ENCODE measurements at regions not wholly inside any gene's neighbourhood (a gene's known extent, or its start where the extent isn't known, plus 50 kb on each side); places are given as distances from the start of the nearest gene placed in this dataset.
"Not testable (repeated sequence)": the region's sequence is repeated elsewhere in the genome, so short reads cannot be mapped to it uniquely, and the experiment has no call there.

GRCh38 chr17:54694287-54694887, 206.3 kb upstream of the TOM1L1 start:
- TF ChIP-seq EP300 (IDR thresholded peaks at IDR 0.05) (no peak), POLR2A (IDR thresholded peaks at IDR 0.05) (no peak), POLR2AphosphoS5 (IDR thresholded peaks at IDR 0.05) (no peak), CTCF (IDR thresholded peaks at IDR 0.05) (no peak)
- 86 to 92% (median 92%) methylated on average over 2 of the region's 2 CpGs for WGBS, 5 donors
- intact Hi-C loops (cut with DNase I; ENCODE audit: low total_unique reads), result no loop called here

GRCh38 chr17:54712798-54713197, 187.9 kb upstream of the TOM1L1 start:
- H3K4me3 ChIP-seq; intact Hi-C loops (cut with DNase I; ENCODE audit: low total_unique reads); H3K4me1 ChIP-seq; H3K27ac ChIP-seq; DNase-seq; H3K36me3 ChIP-seq; H3K27me3 ChIP-seq: not testable (repeated sequence)
- 26 to 45% (median 40%) methylated on average over 4 of the region's 4 CpGs for WGBS, 5 donors
- peaks cover 0 to 17% (median 8%) of the 10 kb centered on the region in 4 donors for H3K9me3 ChIP-seq

More at GRCh38 chr17:54694287-54694887, 206.3 kb upstream of the TOM1L1 start:
- Histone ChIP-seq H3K36me3 (no peaks in the 10 kb centered on the region), H3K9me3 (no peaks in the 10 kb centered on the region), H3K4me3 (no peak overlapping the region), H3K27ac (no peak overlapping the region), H3K4me1 (no peaks in the 10 kb centered on the region), H3K27me3 (no peaks in the 10 kb centered on the region)
- no peak for DNase-seq

GRCh38 chr17:54718286-54718685, 182.4 kb upstream of the TOM1L1 start:
- WGBS, 5 donors, result 38 to 68% (median 49%) methylated on average over 2 of the region's 2 CpGs
- H3K4me1 ChIP-seq, result no peaks in the 10 kb centered on the region
- no peak for DNase-seq
- H3K9me3 ChIP-seq, result no peaks in the 10 kb centered on the region
- H3K36me3 ChIP-seq, result no peaks in the 10 kb centered on the region
- H3K27me3 ChIP-seq, result no peaks in the 10 kb centered on the region
- no peak for TF ChIP-seq CTCF (IDR thresholded peaks at IDR 0.05)
- no peak for TF ChIP-seq POLR2AphosphoS5 (IDR thresholded peaks at IDR 0.05)
- no peak for TF ChIP-seq POLR2A (IDR thresholded peaks at IDR 0.05)
- no peak for TF ChIP-seq EP300 (IDR thresholded peaks at IDR 0.05)
- no peak overlapping the region for H3K4me3 ChIP-seq
- intact Hi-C loops (cut with DNase I; ENCODE audit: low total_unique reads), result no loop called here
- H3K27ac ChIP-seq, result no peak overlapping the region

- TF ChIP-seq POLR2AphosphoS5 (IDR thresholded peaks at IDR 0.05) (no peak), EP300 (IDR thresholded peaks at IDR 0.05) (no peak)
- no peak overlapping the region for H3K4me3 ChIP-seq
- H3K27ac ChIP-seq, result no peak overlapping the region
- H3K4me1 ChIP-seq, result no peaks in the 10 kb centered on the region
- H3K36me3 ChIP-seq, result no peaks in the 10 kb centered on the region
- DNase-seq, result no peak
- no peaks in the 10 kb centered on the region for H3K27me3 ChIP-seq
- peaks cover 0 to 54% (median 39%) of the 10 kb centered on the region in 4 donors for H3K9me3 ChIP-seq
- intact Hi-C loops (cut with DNase I; ENCODE audit: low total_unique reads), result no loop called here
Observed at GRCh38 chr17:54727624-54728023, 173.0 kb upstream of the TOM1L1 start.

GRCh38 chr17:54736573-54736972, 164.1 kb upstream of the TOM1L1 start:
- no peaks in the 10 kb centered on the region for H3K36me3 ChIP-seq
- H3K27ac ChIP-seq, result no peak overlapping the region
- no peaks in the 10 kb centered on the region for H3K4me1 ChIP-seq
- H3K4me3 ChIP-seq, result no peak overlapping the region
- H3K9me3 ChIP-seq, result peaks cover 0 to 13% (median 6%) of the 10 kb centered on the region in 4 donors
- intact Hi-C loops (cut with DNase I; ENCODE audit: low total_unique reads), result no loop called here
- H3K27me3 ChIP-seq, result no peaks in the 10 kb centered on the region
- TF ChIP-seq CTCF (IDR thresholded peaks at IDR 0.05) (no peak), POLR2AphosphoS5 (IDR thresholded peaks at IDR 0.05) (no peak), POLR2A (IDR thresholded peaks at IDR 0.05) (no peak), EP300 (IDR thresholded peaks at IDR 0.05) (no peak)
- DNase-seq, result no peak

Data from stomach (tissue), 8 donors.